Upper lobe of right lung (tissue), 1 donor: ENCODE measurements at regions not wholly inside any gene's neighbourhood (a gene's known extent, or its start where the extent isn't known, plus 50 kb on each side); places are given as distances from the start of the nearest gene placed in this dataset.

ENCODE experiments used
- ATAC-seq: fragments of 200-7000 bp; cut with Tn5 transposase; one replicate; pipeline ENCODE4 v1.9.1; 2020; ENCODE audit warnings: mild to moderate bottlenecking, moderate library complexity
- DNase-seq: peaks from one replicate; pipeline ENCODE4 v3.0.0-alpha.2; 2020
- H3K27ac ChIP-seq: fragments of 200-600 bp; one replicate; pipeline ENCODE4 v1.8.0; 2022
- H3K27me3 ChIP-seq: fragments of 200-600 bp; one replicate; pipeline ENCODE4 v1.8.0; 2022; ENCODE audit warnings: mild to moderate bottlenecking
- H3K36me3 ChIP-seq: fragments of 200-600 bp; one replicate; pipeline ENCODE4 v1.8.0; 2022
- H3K4me1 ChIP-seq: fragments of 200-600 bp; one replicate; pipeline ENCODE4 v1.8.0; 2022
- H3K4me3 ChIP-seq: fragments of 200-600 bp; one replicate; pipeline ENCODE4 v1.8.0; 2022; ENCODE audit warnings: mild to moderate bottlenecking
- H3K9me3 ChIP-seq: fragments of 200-600 bp; one replicate; pipeline ENCODE4 v1.8.0; 2022
- intact Hi-C: fragments of 100-400 bp; cut with DNase I; formaldehyde crosslinking; loops from one replicate; pipeline ENCODE4 v1.11.0; 2022
- TF ChIP-seq, protein P1 (sequence below): fragments of 200-600 bp; IDR thresholded peaks from one replicate; pipeline ENCODE4 v1.8.0; 2022; ENCODE audit warnings: antibody characterized with exemption
- donor health status: DM: no; HTN: yes; CAD: no; lungs with severe emphysema.

- Histone ChIP-seq H3K27me3 (no peaks in the 10 kb centered on the region), H3K9me3 (no peaks in the 10 kb centered on the region), H3K36me3 (no peaks in the 10 kb centered on the region), H3K4me1 (no peaks in the 10 kb centered on the region), H3K4me3 (no peak overlapping the region), H3K27ac (no peak overlapping the region)
- ATAC-seq: no peak
- intact Hi-C loops: no loop called here
- no peak for DNase-seq
- TF ChIP-seq, protein P1, sequence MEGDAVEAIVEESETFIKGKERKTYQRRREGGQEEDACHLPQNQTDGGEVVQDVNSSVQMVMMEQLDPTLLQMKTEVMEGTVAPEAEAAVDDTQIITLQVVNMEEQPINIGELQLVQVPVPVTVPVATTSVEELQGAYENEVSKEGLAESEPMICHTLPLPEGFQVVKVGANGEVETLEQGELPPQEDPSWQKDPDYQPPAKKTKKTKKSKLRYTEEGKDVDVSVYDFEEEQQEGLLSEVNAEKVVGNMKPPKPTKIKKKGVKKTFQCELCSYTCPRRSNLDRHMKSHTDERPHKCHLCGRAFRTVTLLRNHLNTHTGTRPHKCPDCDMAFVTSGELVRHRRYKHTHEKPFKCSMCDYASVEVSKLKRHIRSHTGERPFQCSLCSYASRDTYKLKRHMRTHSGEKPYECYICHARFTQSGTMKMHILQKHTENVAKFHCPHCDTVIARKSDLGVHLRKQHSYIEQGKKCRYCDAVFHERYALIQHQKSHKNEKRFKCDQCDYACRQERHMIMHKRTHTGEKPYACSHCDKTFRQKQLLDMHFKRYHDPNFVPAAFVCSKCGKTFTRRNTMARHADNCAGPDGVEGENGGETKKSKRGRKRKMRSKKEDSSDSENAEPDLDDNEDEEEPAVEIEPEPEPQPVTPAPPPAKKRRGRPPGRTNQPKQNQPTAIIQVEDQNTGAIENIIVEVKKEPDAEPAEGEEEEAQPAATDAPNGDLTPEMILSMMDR: no peak
Observed at GRCh38 chr3:182117583-182117982, 405.9 kb downstream of the SOX2 start.

DNA sequence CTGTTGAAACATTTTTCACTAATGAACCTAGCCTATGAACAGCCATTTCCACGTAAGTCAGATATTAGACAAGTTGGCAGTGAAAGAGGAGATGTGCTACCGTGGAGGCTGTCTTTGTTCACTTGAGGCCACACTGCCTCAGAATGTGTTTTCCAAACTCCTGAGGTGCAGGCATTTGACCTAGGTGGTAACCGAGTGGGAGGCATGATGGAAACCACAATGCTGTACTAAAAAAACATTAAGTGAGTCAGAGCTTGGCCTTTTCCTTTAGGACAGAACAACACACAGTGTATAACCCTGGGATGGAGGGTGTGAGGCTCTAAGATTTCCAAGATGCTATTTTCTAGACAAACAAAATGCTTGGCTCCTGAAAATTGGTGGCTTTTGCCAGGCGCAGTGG, 406.3 kb downstream of the SOX2 start:
- no peak overlapping the region for H3K4me3 ChIP-seq
- no peaks in the 10 kb centered on the region for H3K9me3 ChIP-seq
- intact Hi-C loops: no loop called here
- TF ChIP-seq, protein P1: no peak
- no peaks in the 10 kb centered on the region for H3K27me3 ChIP-seq
- DNase-seq (no peak), ATAC-seq (no peak)
- H3K36me3 ChIP-seq: no peaks in the 10 kb centered on the region
- no peaks in the 10 kb centered on the region for H3K4me1 ChIP-seq
- H3K27ac ChIP-seq: no peak overlapping the region

DNA sequence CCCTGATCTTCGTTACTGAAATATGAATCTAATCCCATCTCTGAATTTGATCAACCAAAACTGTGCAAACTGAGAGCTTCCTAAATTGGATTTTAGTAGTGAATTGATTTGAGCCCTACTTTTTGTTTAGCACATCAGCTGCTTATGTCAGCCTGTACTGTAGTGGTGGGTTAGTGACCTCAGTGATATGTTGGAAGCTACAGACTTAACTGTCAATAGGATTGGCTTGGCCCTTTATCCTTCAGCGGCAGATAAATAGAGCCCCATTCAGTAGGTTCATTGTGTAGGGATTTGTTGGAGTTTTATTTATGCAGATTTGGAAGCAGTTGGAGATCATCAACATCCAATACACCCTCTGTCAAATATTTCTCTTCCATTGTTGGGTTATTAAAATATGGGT, 409.7 kb downstream of the SOX2 start:
- H3K4me1 ChIP-seq: no peaks in the 10 kb centered on the region

GRCh38 chr3:182122779-182123178, 411.1 kb downstream of the SOX2 start:
- Histone ChIP-seq H3K4me3 (no peak overlapping the region), H3K9me3 (no peaks in the 10 kb centered on the region), H3K27me3 (no peaks in the 10 kb centered on the region), H3K36me3 (no peaks in the 10 kb centered on the region), H3K4me1 (no peaks in the 10 kb centered on the region), H3K27ac (no peak overlapping the region)
- intact Hi-C loops: no loop called here
- DNase-seq (no peak), ATAC-seq (no peak)
- TF ChIP-seq, protein P1: no peak

More for the DNA sequence above, 409.7 kb downstream of the SOX2 start:
- no peak overlapping the region for H3K27ac ChIP-seq
- DNase-seq (no peak), ATAC-seq (no peak)
- no peaks in the 10 kb centered on the region for H3K27me3 ChIP-seq
- intact Hi-C loops: no loop called here
- H3K4me3 ChIP-seq: no peak overlapping the region
- H3K36me3 ChIP-seq: no peaks in the 10 kb centered on the region
- H3K9me3 ChIP-seq: no peaks in the 10 kb centered on the region
- TF ChIP-seq, protein P1: no peak

DNA sequence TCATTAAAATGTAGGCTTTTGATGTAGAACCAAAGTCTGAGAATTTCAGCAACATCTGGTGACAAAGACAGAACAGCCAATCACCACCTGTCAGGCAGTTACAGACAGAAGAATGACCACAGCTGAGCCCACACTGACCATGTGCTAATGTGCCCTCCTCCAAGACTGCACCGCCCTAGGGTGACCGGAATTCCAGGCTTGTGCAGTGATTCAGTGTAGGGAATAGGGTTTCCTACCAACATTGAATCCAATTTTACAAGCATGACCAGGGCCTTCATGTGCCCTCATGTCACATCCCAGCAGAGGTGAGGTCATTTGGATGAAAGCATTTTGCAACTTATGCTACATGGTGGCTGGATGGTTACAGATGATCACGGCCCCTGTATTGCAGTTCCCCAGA, 412.5 kb downstream of the SOX2 start:
- DNase-seq: no peak
- H3K4me1 ChIP-seq: no peaks in the 10 kb centered on the region
- intact Hi-C loops: no loop called here
- no peak overlapping the region for H3K4me3 ChIP-seq
- no peaks in the 10 kb centered on the region for H3K9me3 ChIP-seq
- ATAC-seq: no peak
- TF ChIP-seq, protein P1: no peak
- no peaks in the 10 kb centered on the region for H3K36me3 ChIP-seq
- H3K27me3 ChIP-seq: no peaks in the 10 kb centered on the region
- H3K27ac ChIP-seq: no peak overlapping the region

GRCh38 chr3:182124716-182125115, 413.0 kb downstream of the SOX2 start:
- Histone ChIP-seq H3K36me3 (no peaks in the 10 kb centered on the region), H3K4me3 (no peak overlapping the region), H3K9me3 (no peaks in the 10 kb centered on the region), H3K27ac (no peak overlapping the region), H3K27me3 (no peaks in the 10 kb centered on the region), H3K4me1 (no peaks in the 10 kb centered on the region)
- TF ChIP-seq, protein P1: no peak
- no peak for DNase-seq
- ATAC-seq: no peak
- intact Hi-C loops: no loop called here
